IPS DF 4.7 (cell line): ENCODE measurements at regions not wholly inside any gene's neighbourhood (a gene's known extent, or its start where the extent isn't known, plus 50 kb on each side); places are given as distances from the start of the nearest gene placed in this dataset.

ENCODE experiments used
- DNase-seq: peaks from one replicate; pipeline ENCODE4 v3.0.0-alpha.2; 2013; ENCODE audit warnings: low spot score; ENCODE audit errors: extremely low read depth

GRCh38 chr7:96414931-96415292 is 93.0 kb upstream of the SLC25A13 start:
- DNase-seq: peak; percentile 44

- no peak for DNase-seq
These were observed 88.4 kb upstream of the SLC25A13 start for GRCh38 chr7:96410126-96410839.

GRCh38 chr7:96408881-96409280 is 87.0 kb upstream of the SLC25A13 start:
- DNase-seq: no peak

GRCh38 chr7:96407427-96407826 is 85.5 kb upstream of the SLC25A13 start:
- DNase-seq: no peak

- no peak for DNase-seq
These were observed 81.0 kb upstream of the SLC25A13 start for GRCh38 chr7:96402913-96403312.

GRCh38 chr7:96401200-96401599 is 79.3 kb upstream of the SLC25A13 start:
- DNase-seq: no peak

GRCh38 chr7:96400518-96400917 is 78.6 kb upstream of the SLC25A13 start:
- no peak for DNase-seq

GRCh38 chr7:96400001-96400400 is 78.1 kb upstream of the SLC25A13 start:
- no peak for DNase-seq

GRCh38 chr7:96397936-96398598 is 76.2 kb upstream of the SLC25A13 start:
- no peak for DNase-seq

GRCh38 chr7:96388620-96389383 is 66.9 kb upstream of the SLC25A13 start:
- DNase-seq: no peak

GRCh38 chr7:96388166-96388565 is 66.3 kb upstream of the SLC25A13 start:
- DNase-seq: no peak

- no peak for DNase-seq
These were observed 58.2 kb upstream of the SLC25A13 start for GRCh38 chr7:96380111-96380512.

GRCh38 chr7:96377399-96377798 is 55.5 kb upstream of the SLC25A13 start:
- DNase-seq: no peak
